Activated CD8-positive, alpha-beta T cell treated with anti-CD3 and anti-CD28 coated beads for 36 hours (primary cell): ENCODE measurements at regions not wholly inside any gene's neighbourhood (a gene's known extent, or its start where the extent isn't known, plus 50 kb on each side); places are given as distances from the start of the nearest gene placed in this dataset.

Experiments
- ATAC-seq: fragments of 200-7000 bp; cut with Tn5 transposase; one replicate; pipeline ENCODE4 v1.10.0; 2021; ENCODE audit warnings: mild to moderate bottlenecking, moderate library complexity
- CTCF ChIA-PET: fragments of 350-600 bp; sonication (Branson Sonifier 250); formaldehyde crosslinking; loops from one replicate; lab custom pipeline; 2021; ENCODE audit warnings: antibody characterized with exemption; lab: Charles Lee
- POLR2A ChIA-PET: fragments of 350-600 bp; sonication (Branson Sonifier 250); formaldehyde crosslinking; loops from one replicate; lab custom pipeline; 2021; ENCODE audit warnings: antibody characterized with exemption; lab: Charles Lee
- DNase-seq: peaks from one replicate; pipeline ENCODE4 v3.0.0-alpha.2; 2020
- H3K27ac Mint-ChIP-seq: one replicate; pipeline ENCODE4 v1.8.0; 2021; ENCODE audit warnings: mild to moderate bottlenecking, mixed read lengths
- H3K27me3 Mint-ChIP-seq: one replicate; pipeline ENCODE4 v1.8.0; 2021; ENCODE audit warnings: mixed read lengths
- H3K36me3 Mint-ChIP-seq: one replicate; pipeline ENCODE4 v1.8.0; 2021; ENCODE audit warnings: low read depth, mixed read lengths
- H3K4me1 Mint-ChIP-seq: one replicate; pipeline ENCODE4 v1.8.0; 2021; ENCODE audit warnings: low read depth, mixed read lengths
- H3K4me3 Mint-ChIP-seq: one replicate; pipeline ENCODE4 v1.8.0; 2021; ENCODE audit warnings: mild to moderate bottlenecking, moderate library complexity, mixed read lengths
- H3K9me3 Mint-ChIP-seq: one replicate; pipeline ENCODE4 v1.8.0; 2021; ENCODE audit warnings: mixed read lengths
- intact Hi-C: fragments of 100-400 bp; cut with micrococcal nuclease; formaldehyde crosslinking; loops from one replicate; pipeline ENCODE4 v1.10.0; 2022
- TF ChIP-seq, protein P1 (sequence below): fragments of 200-600 bp; IDR thresholded peaks from one replicate; pipeline ENCODE4 v1.8.0; 2022; ENCODE audit warnings: antibody characterized with exemption, mild to moderate bottlenecking

DNA sequence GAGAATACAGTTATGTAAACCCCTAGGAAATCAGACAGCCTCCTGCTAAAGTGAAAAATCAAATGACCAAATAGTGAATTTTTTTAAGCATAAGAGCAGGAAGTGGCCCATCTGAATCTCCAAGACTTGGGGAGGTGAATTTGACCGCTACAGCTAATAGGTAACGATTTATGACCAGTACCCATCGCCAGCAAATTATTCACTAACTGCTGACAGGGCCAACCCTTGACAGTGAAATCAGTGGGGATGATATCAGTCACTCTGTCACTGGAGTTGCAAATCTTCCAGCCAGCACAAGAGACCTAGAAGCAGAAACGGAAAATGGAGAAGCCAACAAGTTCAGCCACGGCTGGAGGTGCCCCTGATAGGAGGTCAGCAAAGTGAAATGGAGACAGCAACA lies 164.3 kb upstream of the PIK3C3 start:
- peaks cover 2% of the 10 kb centered on the region for H3K9me3 Mint-ChIP-seq
- H3K36me3 Mint-ChIP-seq: no peaks in the 10 kb centered on the region
- intact Hi-C loops: no loop called here
- H3K4me1 Mint-ChIP-seq: no peaks in the 10 kb centered on the region
- ATAC-seq (no peak), DNase-seq (no peak)
- no peak overlapping the region for H3K27ac Mint-ChIP-seq
- H3K4me3 Mint-ChIP-seq: no peak overlapping the region
- POLR2A ChIA-PET: no interaction called here
- H3K27me3 Mint-ChIP-seq: peaks cover 3% of the 10 kb centered on the region
- CTCF ChIA-PET: no interaction called here
- TF ChIP-seq, protein P1, sequence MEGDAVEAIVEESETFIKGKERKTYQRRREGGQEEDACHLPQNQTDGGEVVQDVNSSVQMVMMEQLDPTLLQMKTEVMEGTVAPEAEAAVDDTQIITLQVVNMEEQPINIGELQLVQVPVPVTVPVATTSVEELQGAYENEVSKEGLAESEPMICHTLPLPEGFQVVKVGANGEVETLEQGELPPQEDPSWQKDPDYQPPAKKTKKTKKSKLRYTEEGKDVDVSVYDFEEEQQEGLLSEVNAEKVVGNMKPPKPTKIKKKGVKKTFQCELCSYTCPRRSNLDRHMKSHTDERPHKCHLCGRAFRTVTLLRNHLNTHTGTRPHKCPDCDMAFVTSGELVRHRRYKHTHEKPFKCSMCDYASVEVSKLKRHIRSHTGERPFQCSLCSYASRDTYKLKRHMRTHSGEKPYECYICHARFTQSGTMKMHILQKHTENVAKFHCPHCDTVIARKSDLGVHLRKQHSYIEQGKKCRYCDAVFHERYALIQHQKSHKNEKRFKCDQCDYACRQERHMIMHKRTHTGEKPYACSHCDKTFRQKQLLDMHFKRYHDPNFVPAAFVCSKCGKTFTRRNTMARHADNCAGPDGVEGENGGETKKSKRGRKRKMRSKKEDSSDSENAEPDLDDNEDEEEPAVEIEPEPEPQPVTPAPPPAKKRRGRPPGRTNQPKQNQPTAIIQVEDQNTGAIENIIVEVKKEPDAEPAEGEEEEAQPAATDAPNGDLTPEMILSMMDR: no peak

- TF ChIP-seq, protein P1: no peak
- Mint-ChIP-seq H3K27me3 (peaks cover 3% of the 10 kb centered on the region), H3K27ac (no peak overlapping the region), H3K4me3 (no peak overlapping the region), H3K36me3 (no peaks in the 10 kb centered on the region), H3K9me3 (peaks cover 2% of the 10 kb centered on the region), H3K4me1 (no peaks in the 10 kb centered on the region)
- ChIA-PET POLR2A (no interaction called here), CTCF (no interaction called here)
- DNase-seq (no peak), ATAC-seq (no peak)
- intact Hi-C loops: no loop called here
These were observed 166.0 kb upstream of the PIK3C3 start for GRCh38 chr18:41789001-41789400.

DNA sequence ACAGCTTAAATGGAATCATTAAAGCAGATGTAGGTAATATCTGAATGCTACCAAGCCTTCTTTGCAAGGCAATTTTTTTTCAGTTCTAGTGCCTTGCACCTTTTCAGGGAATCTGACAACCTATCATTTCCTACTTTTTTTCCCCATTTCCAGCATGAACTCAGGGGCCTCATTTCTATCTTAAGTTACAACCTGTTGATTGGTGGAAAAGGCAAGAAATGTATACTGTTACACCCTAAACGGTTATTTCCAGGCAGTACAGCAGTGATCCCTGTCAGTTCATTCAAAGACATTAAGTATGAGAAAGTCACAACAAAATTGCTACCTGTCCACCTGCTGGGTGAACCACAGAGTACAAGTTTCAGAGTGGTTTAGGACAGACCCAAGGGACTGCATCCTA lies 171.2 kb upstream of the PIK3C3 start:
- H3K27me3 Mint-ChIP-seq: no peaks in the 10 kb centered on the region
- POLR2A ChIA-PET: no interaction called here

DNA sequence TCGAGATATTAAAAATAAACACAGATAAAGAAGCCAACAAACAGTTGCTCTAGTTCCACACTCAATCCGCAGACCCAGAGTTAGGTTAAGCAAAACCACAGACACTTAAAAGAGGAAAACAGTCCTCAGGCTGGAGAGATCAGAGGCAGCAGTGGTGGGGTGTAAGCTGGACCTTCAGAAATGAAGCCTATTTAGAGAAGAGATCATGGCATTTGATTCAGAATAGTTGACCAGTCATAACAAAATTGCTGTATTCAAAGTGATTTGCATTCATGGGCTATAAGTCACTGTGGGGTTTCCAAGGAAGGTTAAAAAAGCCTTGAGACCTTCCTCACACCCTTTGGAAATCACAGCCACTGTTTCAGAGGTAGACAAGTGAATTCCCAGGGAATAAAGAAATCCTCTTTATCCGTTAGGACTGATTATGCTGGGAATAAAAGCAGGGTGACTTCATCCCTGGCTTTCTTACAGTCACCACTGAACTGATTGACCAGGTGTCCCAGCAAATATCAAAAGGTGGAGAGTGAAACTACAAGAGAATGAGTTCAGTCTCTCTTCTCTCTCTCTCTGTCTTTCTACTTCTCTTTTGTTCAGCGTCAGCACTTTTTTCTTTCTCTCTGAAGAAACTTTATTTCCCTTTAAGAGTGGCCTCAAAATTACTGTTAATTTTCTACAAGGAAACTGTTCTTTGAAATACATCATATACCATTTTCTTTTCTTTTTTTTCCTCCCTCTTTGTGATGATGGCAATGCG lies 171.8 kb upstream of the PIK3C3 start:
- DNase-seq: no peak
- CTCF ChIA-PET: no interaction called here
- intact Hi-C loops: no loop called here
- Mint-ChIP-seq H3K4me3 (no peak overlapping the region), H3K27me3 (no peaks in the 10 kb centered on the region), H3K4me1 (no peaks in the 10 kb centered on the region), H3K9me3 (no peaks in the 10 kb centered on the region), H3K36me3 (no peaks in the 10 kb centered on the region), H3K27ac (no peak overlapping the region)
- no peak for ATAC-seq
- TF ChIP-seq, protein P1: no peak
- POLR2A ChIA-PET: no interaction called here

More for the DNA sequence above, 171.2 kb upstream of the PIK3C3 start:
- no peak for DNase-seq
- intact Hi-C loops: no loop called here
- no peaks in the 10 kb centered on the region for H3K9me3 Mint-ChIP-seq
- H3K4me3 Mint-ChIP-seq: no peak overlapping the region
- TF ChIP-seq, protein P1: no peak
- no peak overlapping the region for H3K27ac Mint-ChIP-seq
- no peak for ATAC-seq
- CTCF ChIA-PET: no interaction called here
- H3K36me3 Mint-ChIP-seq: no peaks in the 10 kb centered on the region
- no peaks in the 10 kb centered on the region for H3K4me1 Mint-ChIP-seq

- no peak for ATAC-seq
- no peaks in the 10 kb centered on the region for H3K27me3 Mint-ChIP-seq
- no peaks in the 10 kb centered on the region for H3K36me3 Mint-ChIP-seq
- intact Hi-C loops: no loop called here
- no peak overlapping the region for H3K27ac Mint-ChIP-seq
- no peak overlapping the region for H3K4me3 Mint-ChIP-seq
- TF ChIP-seq, protein P1: no peak
- POLR2A ChIA-PET: no interaction called here
- CTCF ChIA-PET: no interaction called here
- no peaks in the 10 kb centered on the region for H3K9me3 Mint-ChIP-seq
- no peaks in the 10 kb centered on the region for H3K4me1 Mint-ChIP-seq
- no peak for DNase-seq
These were observed 183.1 kb upstream of the PIK3C3 start for GRCh38 chr18:41771973-41772372.
